NCI-H2029 treated with DMSO at 0.1 percent for 48 hours (cell line): ENCODE measurements at regions not wholly inside any gene's neighbourhood (a gene's known extent, or its start where the extent isn't known, plus 50 kb on each side); places are given as distances from the start of the nearest gene placed in this dataset.

Experiments
- DNase-seq: peaks from one replicate; lab custom pipeline; 2025; lab: John Stamatoyannopoulos, UW

GRCh38 chr14:98889836-98890185, 382.2 kb downstream of the BCL11B start:
- DNase-seq: no peak

- DNase-seq: no peak
Measured at GRCh38 chr14:98890556-98891340, 381.2 kb downstream of the BCL11B start.

DNA sequence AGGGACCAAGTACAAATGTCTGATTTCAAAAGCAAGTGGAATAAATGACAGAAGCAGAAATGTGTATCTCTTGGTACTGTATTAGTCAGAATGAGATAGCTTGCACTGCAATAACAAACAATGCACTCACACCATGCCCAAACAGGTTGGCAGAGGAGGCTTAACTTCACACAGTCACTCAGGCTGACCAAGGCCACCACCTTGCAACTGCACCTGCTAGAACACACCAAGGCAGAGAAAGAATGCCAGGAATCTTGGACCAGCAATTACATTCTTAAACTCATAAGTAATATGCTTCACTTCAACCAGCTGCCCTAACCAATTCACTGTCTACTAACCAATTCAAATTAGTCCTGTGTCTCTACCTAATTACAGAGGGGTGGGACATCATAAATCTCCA, 378.3 kb downstream of the BCL11B start:
- no peak for DNase-seq

DNA sequence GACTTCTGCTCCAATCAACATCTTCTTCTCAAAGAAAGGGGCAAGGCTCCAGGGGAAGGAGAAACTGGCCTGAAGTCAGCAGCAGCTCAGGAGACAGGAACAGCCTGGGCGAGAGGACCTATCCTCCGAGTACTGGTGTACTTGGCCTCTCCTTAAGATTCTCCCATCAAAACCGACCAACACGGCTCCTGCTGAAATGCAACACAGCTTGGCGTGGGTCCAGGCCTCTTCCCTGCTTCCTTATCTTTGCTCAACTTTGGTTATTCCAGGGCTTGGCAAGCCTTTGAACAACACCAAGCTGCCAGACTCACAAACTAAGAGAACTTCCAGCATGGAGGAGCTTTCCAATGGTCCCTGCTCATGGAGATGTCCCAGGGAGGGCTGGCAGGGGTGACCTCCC, 377.4 kb downstream of the BCL11B start:
- no peak for DNase-seq

- no peak for DNase-seq
Measured at GRCh38 chr14:98896449-98896848, 375.5 kb downstream of the BCL11B start.

GRCh38 chr14:98897605-98898309, 374.2 kb downstream of the BCL11B start:
- no peak for DNase-seq

DNA sequence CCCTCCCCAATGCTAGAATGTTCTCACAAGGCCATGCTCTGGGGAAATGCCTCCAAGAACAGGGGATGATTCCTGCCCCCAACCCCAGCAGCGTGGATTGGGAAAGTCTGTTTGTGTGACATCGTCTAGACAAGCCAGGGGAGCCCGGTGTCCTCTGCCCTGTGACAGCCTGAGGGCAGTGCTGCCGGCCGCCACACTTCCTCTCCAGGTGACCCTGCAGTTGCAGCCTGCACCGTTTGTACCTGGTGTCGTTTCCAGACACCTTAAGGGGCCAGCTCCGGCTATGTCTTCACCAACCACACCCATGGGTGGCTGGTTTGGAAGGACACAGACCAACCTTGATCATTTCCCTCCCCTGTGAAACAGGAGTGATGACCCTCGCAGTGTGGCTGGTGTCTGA, 372.6 kb downstream of the BCL11B start:
- no peak for DNase-seq

DNA sequence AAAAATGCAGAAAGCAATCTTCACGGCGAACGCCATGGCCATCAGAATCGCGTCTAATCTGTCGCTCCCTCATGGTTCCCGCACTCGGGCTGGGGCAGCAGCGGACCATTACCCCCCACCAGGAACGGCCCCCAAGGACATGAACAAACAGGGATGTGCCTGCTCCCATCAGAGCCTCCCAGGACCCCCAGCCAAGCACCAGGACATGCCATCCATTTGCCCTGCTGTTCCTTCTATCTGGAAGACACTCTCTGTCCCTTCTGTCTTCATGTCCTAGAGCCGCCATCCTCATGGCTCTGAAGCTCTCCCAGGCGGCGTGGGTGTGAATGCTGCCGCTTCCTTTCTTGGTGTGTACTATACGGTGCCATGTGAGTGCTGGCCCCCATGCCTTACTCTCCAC, 371.8 kb downstream of the BCL11B start:
- DNase-seq: no peak

DNA sequence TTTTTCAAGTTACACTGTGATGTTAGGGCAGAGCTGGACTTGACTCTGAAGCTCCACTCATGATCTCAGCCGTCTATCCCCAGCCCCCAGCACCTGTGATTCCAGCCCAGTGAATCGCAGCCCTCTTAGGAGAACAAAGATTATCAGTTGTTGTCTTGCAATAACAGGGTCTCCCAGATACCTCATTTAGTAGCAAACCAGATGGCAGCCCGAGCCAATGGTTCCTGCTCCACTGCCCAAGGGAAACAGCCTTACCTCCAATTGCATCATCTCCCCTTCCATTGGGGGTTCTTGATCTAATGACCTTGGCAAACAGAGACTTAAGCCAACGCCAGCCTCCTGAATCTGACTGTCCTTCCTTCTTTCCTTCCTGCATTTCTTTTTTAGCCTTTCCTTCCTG, 371.2 kb downstream of the BCL11B start:
- DNase-seq: no peak

- no peak for DNase-seq
Measured at GRCh38 chr14:98901511-98902205, 370.3 kb downstream of the BCL11B start.

GRCh38 chr14:98903371-98903770, 368.6 kb downstream of the BCL11B start:
- DNase-seq: no peak

- no peak for DNase-seq
Measured at GRCh38 chr14:98904677-98905076, 367.3 kb downstream of the BCL11B start.

- DNase-seq: no peak
Measured at GRCh38 chr14:98906123-98906995, 365.6 kb downstream of the BCL11B start.

- no peak for DNase-seq
Measured at GRCh38 chr14:98907271-98907670, 364.7 kb downstream of the BCL11B start.

DNA sequence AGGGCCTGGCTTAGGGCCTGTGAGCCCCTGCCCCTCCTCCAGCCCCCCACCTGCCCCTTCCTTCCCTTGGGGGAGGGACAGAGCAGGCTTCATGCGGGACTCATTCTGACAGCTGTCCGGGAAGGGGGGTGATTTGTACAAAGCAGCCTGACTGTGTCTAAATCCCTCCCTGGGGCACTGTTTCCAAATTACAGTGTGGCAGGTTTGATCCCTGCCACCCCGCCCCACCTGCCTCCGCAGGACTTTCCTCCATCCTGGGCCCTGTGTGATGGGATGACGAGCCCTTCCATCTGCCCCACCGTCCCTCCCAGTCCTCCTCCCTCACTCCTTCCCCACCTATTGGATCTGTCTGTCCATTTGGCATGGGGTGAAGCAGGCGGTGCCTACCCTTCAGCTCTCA, 363.9 kb downstream of the BCL11B start:
- DNase-seq: no peak

- DNase-seq: peak; percentile 9
Measured at GRCh38 chr14:98909251-98909944, 362.6 kb downstream of the BCL11B start.

GRCh38 chr14:98910061-98910460, 361.9 kb downstream of the BCL11B start:
- DNase-seq: no peak

- no peak for DNase-seq
Measured at GRCh38 chr14:98912655-98913054, 359.3 kb downstream of the BCL11B start.

- DNase-seq: no peak
Measured at GRCh38 chr14:98913967-98914650, 357.9 kb downstream of the BCL11B start.

GRCh38 chr14:98914942-98915341, 357.1 kb downstream of the BCL11B start:
- DNase-seq: no peak

DNA sequence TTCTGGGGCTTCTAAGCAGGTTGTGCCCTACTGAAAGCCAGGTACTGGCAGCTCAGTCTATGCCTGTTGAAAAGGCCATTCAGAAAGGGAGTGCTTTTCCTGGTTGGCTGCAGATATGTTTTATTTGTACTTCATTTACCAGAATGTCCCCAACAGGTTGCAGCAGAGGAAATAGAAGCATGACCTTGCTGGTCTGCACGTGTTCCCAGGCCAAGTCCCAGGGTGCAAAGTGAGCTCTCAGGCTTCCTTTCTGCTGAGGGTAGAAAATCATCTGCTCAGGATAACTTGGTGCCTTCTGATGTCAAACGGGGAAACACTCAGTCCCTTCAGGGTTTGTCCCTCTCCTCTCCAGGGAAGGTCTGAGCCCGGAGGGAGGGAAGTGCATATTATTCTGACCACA, 356.4 kb downstream of the BCL11B start:
- DNase-seq: no peak
